ENCODE measurements at regions not wholly inside any gene's neighbourhood (a gene's known extent, or its start where the extent isn't known, plus 50 kb on each side); places are given as distances from the start of the nearest gene placed in this dataset.

DNA sequence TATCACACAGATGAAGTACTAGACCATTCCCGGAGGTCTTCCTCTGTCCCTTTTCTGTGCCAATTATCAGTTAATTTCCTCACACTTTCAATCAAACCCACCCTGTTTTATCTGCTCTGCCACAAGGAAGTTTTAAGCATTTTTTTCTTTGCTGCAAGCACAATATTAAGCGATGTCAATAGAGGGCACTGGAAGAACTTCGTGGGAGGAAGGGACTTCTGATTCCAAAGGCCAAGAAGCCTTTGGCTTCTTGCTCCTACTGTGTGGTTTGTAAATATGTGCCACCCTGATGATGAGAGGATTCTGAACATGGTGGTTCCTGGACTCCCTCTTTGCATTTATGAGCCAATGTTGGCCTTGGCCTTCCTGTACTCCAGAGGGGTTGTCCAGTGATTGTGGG lies 1712.5 kb upstream of the C9orf72 start:
- Histone ChIP-seq H3K4me3 (no peak overlapping the region), H3K27ac (replicated peaks) (no peak overlapping the region), H3K9me3 (replicated peaks) (no peaks in the 10 kb centered on the region), H3K36me3 (no peaks in the 10 kb centered on the region), H3K4me1 (no peaks in the 10 kb centered on the region), H3K27me3 (ENCODE audit: low read depth) (no peaks in the 10 kb centered on the region)
- no peak for DNase-seq
- TF ChIP-seq, protein P1, sequence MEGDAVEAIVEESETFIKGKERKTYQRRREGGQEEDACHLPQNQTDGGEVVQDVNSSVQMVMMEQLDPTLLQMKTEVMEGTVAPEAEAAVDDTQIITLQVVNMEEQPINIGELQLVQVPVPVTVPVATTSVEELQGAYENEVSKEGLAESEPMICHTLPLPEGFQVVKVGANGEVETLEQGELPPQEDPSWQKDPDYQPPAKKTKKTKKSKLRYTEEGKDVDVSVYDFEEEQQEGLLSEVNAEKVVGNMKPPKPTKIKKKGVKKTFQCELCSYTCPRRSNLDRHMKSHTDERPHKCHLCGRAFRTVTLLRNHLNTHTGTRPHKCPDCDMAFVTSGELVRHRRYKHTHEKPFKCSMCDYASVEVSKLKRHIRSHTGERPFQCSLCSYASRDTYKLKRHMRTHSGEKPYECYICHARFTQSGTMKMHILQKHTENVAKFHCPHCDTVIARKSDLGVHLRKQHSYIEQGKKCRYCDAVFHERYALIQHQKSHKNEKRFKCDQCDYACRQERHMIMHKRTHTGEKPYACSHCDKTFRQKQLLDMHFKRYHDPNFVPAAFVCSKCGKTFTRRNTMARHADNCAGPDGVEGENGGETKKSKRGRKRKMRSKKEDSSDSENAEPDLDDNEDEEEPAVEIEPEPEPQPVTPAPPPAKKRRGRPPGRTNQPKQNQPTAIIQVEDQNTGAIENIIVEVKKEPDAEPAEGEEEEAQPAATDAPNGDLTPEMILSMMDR (IDR thresholded peaks at IDR 0.05; ENCODE audit: borderline replicate concordance): no peak
- intact Hi-C loops (cut with micrococcal nuclease): no loop called here

DNA sequence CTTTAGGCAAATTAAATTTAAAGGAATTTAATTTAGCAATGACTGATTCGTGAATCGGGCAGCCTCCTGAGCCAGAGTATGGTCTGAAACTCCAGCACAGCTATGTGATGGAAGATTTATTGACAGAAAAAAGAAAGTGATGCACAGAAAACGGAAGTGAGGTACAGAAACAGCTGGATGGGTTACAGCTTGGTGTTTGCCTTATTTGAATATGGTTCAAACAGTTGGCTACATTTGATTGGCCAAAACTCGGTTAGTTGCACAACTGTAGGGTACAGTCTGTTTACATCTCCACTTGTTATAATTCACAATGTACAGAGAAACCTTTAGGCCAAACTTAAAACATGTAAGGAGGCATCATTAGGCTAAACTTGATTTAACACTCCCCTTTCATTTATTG lies 1716.1 kb upstream of the C9orf72 start:
- intact Hi-C loops (cut with micrococcal nuclease): no loop called here
- H3K9me3 ChIP-seq (replicated peaks): peaks cover 19% of the 10 kb centered on the region
- no peaks in the 10 kb centered on the region for H3K27me3 ChIP-seq (ENCODE audit: low read depth)
- H3K36me3 ChIP-seq: no peaks in the 10 kb centered on the region
- TF ChIP-seq, protein P1 (IDR thresholded peaks at IDR 0.05; ENCODE audit: borderline replicate concordance): no peak
- H3K4me1 ChIP-seq: no peaks in the 10 kb centered on the region
- no peak for DNase-seq
- H3K4me3 ChIP-seq: no peak overlapping the region
- H3K27ac ChIP-seq (replicated peaks): no peak overlapping the region

DNA sequence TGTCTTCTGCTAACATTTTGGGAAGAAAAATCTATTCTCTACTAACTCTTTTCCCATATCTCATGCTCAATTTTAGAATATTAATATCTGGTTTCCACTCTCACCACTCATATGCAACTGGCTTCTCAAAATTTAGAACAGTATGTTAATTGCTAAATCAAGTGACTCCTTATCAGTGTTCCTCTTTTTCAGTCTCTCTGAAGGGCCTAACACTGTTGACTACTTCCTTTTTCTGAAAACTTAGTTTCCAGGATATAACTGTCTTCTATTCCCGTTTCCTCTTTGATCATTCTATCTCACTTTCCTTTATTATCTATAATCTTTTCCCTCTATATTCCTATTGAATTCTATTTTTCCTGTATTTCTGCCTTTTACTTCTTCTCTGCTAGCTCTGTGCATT lies 1717.2 kb upstream of the C9orf72 start:
- Histone ChIP-seq H3K27me3 (ENCODE audit: low read depth) (no peaks in the 10 kb centered on the region), H3K4me3 (no peak overlapping the region), H3K9me3 (replicated peaks) (peaks cover 31% of the 10 kb centered on the region), H3K27ac (replicated peaks) (no peak overlapping the region), H3K4me1 (no peaks in the 10 kb centered on the region), H3K36me3 (no peaks in the 10 kb centered on the region)
- TF ChIP-seq, protein P1 (IDR thresholded peaks at IDR 0.05; ENCODE audit: borderline replicate concordance): no peak
- no peak for DNase-seq
- intact Hi-C loops (cut with micrococcal nuclease): no loop called here

DNA sequence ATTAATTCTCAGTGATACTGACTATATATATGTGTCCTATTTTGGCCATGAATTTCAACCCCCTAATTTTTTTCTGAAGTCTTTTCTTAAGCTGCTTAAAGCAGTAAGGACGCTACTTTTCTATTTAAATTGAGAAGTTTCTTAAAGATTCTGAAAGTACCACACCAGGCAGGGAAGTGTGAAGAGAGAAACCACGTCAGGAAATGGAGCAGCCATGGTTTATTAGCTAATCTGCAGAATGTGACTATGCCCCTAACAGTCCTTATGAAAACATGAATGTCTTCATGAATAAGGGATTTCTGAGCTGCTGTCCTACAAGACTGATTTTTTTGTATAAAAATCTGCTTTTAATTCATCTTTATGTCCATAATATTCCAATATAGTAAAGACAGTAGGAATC lies 1724.3 kb upstream of the C9orf72 start:
- intact Hi-C loops (cut with micrococcal nuclease): no loop called here
- Histone ChIP-seq H3K4me3 (no peak overlapping the region), H3K9me3 (replicated peaks) (peaks cover 44% of the 10 kb centered on the region), H3K27me3 (ENCODE audit: low read depth) (no peaks in the 10 kb centered on the region), H3K36me3 (no peaks in the 10 kb centered on the region), H3K4me1 (no peaks in the 10 kb centered on the region), H3K27ac (replicated peaks) (no peak overlapping the region)
- TF ChIP-seq, protein P1 (IDR thresholded peaks at IDR 0.05; ENCODE audit: borderline replicate concordance): no peak
- DNase-seq: no peak

DNA sequence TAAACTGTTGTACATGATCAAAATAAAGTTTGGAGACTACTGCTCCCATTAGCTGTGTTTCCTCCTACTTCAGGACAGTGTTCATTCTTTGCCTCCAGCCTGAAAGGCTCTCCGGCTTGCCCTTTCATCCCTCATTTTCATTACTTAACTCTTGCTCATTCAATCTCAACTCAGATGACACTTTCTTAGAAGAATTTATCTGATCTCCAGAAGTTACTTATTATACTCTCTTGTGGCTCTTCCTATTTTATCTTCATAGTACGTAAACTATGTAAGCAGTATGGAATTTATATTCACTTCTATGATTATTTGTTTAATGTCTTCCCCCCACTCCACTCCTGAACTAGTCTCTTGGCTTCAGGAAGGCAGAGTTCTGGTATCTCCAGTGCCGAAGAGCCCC lies 1737.9 kb upstream of the C9orf72 start:
- TF ChIP-seq, protein P1 (IDR thresholded peaks at IDR 0.05; ENCODE audit: borderline replicate concordance): no peak
- H3K9me3 ChIP-seq (replicated peaks): no peaks in the 10 kb centered on the region
- intact Hi-C loops (cut with micrococcal nuclease): no loop called here
- no peaks in the 10 kb centered on the region for H3K36me3 ChIP-seq
- H3K27ac ChIP-seq (replicated peaks): no peak overlapping the region
- H3K4me3 ChIP-seq: no peak overlapping the region
- DNase-seq: no peak
- no peaks in the 10 kb centered on the region for H3K4me1 ChIP-seq
- no peaks in the 10 kb centered on the region for H3K27me3 ChIP-seq (ENCODE audit: low read depth)

DNA sequence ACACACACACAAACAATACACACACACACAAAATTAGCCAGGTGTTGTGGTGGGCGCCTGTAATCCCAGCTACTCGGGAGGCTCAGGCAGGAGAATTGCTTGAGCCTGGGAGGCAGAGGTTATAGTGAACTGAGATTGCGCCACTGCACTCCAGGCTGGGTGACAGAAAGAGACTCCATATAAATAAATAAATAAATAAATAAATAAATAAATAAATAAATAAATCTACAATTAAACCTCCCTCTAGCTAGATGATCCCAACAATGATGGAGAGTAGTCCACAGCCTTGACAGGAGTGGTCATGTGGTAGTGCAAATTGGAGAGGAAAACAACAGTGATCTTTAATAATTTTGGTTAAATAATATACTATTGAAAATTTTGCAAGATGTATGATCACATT lies 1739.0 kb upstream of the C9orf72 start:
- no peaks in the 10 kb centered on the region for H3K9me3 ChIP-seq (replicated peaks)
- H3K4me3 ChIP-seq: no peak overlapping the region
- H3K27me3 ChIP-seq (ENCODE audit: low read depth): no peaks in the 10 kb centered on the region
- DNase-seq: no peak
- intact Hi-C loops (cut with micrococcal nuclease): no loop called here
- H3K4me1 ChIP-seq: no peaks in the 10 kb centered on the region
- TF ChIP-seq, protein P1 (IDR thresholded peaks at IDR 0.05; ENCODE audit: borderline replicate concordance): no peak
- no peak overlapping the region for H3K27ac ChIP-seq (replicated peaks)
- no peaks in the 10 kb centered on the region for H3K36me3 ChIP-seq

Data from left ventricle myocardium inferior (tissue), 1 donor.